HG03342 (cell line): ENCODE measurements at regions not wholly inside any gene's neighbourhood (a gene's known extent, or its start where the extent isn't known, plus 50 kb on each side); places are given as distances from the start of the nearest gene placed in this dataset.

Experiments used
- ATAC-seq: cut with Tn5 transposase; IDR thresholded peaks from one replicate; pipeline ENCODE4 v1.9.1; 2021; ENCODE audit warnings: mild to moderate bottlenecking, moderate library complexity; ENCODE audit not compliant: unreplicated experiment

DNA sequence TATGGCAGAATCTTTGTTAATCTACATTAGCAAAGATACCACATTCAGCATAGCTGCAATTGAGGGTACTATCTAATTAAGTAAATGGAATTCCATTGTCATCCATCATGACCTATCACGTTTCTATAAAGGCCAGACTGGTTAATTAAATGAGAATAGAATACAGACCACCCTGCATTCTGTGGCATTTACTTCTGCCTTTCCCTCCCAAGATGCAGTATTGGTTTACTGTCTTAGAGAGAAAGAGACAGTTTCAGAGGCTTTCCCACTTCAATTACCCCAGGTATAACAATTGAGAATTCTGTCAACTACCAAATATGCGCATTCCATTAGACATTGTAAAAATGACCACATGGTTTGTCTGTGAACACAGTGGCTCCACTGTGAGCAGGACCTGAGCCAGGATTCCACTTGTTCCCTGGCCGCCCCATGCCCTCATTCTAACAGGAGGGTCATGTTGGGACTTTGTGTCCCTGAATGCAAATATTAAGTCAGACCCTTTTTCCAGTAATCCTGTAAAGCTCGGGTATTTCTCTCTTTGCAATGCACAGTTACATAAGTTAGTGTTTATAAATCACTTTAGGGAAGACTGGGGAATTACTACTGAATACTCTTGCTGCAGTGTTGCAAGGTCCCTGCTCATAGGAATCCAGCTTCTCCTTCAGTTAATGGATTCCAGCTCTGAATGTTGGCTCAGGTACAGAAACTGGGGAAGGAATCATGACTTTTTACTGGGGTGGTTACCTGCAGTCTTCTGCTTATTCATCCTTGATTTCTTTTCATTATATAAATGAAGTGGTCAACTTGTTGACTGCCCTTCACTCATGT lies 261.0 kb downstream of the PDGFC start:
- ATAC-seq = no peak

DNA sequence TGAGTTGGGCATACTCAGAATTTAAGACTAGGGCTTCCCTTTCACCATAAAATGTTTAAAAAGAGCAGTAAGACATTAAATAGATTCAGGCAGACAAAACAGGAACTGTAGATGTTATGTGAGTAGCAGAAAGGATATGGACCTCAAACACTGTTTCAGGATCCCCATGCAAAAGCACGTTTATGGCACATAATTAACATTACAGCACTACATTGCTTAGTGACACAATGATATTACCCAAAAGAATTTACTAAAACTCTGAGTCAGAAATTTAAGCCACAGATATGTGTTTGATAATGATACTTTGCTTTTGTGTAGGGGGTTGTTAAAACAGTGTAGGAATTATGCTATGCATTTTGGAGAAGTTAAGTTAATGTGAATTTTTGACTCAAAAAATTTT lies 266.3 kb downstream of the PDGFC start:
- no peak for ATAC-seq

DNA sequence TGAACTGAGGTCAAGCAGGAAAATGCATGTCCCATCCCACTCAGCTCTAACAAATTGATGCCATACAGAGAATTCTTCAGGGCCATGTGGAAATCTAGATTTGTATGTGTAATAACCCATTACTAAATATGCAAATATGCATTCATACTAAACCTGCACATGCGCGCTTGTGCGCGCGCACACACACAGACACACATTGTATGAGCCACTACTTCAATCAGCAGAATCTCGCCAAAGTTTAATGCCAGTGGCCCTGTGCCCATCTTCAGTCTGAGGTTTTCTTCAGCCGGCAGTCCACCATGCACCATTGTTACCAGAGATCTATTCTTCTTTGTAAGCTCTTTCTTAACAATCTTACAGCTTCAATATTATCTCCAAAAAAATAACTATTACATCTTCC lies 276.4 kb downstream of the PDGFC start:
- ATAC-seq = no peak

DNA sequence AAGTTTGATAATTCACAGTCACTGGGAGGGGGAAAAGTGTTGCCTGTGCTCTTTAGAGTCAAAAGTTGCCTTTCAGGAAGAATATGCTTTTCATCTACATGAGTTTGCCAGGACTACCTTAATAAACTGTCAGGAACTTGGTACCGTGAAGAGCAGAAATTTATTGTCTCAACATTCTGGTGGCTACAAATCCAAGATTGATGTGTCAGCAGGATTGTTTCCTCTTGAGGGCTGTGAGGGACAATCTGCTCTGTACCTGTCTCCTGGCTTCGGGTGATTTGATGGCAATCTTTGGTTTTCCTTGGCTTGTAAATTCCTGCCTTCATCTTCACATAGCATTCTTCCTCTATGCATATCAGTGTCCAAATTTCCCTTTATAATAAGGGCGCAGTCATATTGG lies 277.2 kb downstream of the PDGFC start:
- ATAC-seq = no peak

DNA sequence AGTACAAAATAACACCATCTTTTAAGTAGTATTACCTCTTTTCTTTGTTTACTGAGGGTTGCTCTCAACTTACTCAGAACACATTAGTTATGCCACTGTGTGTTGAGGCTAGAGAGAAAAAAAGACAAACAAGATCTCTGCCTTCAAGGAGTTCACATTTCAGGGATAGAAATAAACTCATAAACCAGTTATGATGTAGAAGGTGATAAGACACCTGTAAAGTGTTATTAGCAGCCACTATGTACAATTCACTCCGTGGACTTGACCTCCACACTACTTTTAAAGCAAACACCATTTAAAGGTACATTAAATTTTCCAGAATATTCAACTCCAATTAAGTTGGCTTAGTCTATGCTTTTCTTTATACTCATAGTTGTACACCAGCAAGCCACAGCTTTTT lies 278.0 kb downstream of the PDGFC start:
- ATAC-seq = no peak

DNA sequence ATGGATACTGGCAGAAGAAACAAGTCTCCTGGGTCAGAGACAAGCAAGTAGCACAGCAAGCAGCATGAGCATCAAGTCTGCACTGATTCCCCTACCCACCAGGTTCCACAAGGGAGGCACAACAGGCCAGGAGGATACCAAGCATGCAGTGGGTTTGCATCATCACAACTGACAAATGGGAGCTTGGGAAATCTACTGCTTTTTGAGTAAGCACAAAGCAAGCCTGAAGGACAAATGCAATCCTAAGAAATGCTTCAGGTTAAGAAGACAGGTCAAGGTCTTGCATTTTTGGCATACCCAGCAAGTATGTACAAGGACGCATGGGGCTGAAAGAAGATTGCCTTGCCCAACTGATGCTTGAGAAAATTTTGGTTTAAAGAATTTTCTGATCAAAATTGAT lies 279.6 kb downstream of the PDGFC start:
- ATAC-seq = no peak

DNA sequence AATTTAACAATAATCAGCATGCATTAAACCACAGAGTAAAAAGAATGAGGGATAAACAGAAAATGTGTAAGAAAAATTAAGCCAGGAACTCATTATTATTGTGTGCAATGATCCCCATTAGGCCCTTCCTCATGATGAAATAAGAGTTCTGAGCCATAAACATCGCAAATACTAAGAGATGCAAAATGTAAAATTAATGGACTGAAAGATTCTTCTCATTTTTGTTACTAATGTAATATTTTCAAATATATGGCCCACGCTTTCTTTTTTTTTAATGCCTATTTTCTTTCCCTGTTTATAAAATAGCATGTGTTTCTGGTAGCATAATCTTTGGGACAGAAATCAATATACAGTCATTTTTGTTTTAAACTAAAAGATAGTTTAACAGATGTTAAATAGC lies 281.0 kb downstream of the PDGFC start:
- no peak for ATAC-seq

DNA sequence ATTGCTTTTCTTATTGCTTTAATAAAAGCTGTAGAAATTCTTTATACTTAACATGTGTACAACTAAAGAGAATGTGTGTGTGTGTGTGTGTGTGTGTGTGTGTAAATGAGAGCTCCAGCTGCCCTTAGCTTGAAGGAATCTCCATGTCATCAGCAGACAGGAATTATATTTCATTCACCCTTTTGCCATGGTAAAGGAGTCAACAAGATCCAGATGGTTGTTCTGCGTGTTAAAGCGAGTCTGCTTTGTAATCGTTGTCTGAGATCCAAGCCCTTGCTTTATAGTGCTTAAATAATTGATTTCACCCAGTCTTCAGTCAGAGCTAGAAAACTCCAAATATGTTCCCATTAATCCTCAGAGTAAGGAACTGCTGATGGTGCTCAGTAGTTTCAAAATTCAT lies 285.5 kb downstream of the PDGFC start:
- no peak for ATAC-seq

DNA sequence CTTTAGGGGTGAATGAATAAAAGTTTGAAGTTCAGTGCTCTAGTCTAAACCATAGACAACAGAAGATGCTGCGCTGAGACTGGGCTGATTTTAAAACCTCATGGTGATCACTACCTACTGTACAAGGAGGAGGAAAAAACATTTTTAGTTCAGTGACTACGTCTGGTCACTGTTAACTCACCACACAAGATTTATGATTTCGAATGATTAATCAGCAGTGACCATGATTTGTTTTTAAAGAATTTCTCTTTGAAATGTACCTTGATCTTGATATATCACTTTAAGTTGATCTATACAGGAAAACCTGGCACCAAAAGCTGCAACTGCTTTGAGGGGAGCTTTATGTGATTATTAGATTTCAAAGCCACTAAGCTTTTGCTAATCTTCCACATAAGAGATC lies 286.3 kb downstream of the PDGFC start:
- ATAC-seq = no peak

DNA sequence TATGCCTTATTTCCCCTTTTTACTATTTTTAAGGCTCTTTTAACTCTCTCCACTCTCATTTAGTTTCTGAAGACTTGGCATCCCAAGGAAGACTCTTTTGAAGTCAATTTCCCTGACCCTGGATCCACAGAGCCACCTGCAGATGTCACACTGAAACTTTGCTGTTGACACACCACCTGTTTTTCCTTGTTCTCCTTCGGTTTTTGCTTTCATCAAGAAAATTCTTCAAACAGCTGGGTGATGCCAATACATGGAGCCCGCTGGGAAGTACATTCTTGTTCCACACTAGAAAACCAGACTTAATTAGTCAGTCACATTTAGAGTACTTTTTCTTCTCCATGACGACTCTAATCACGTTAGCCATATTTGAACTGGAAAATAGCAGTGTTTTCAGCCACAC lies 293.9 kb downstream of the PDGFC start:
- ATAC-seq = no peak

DNA sequence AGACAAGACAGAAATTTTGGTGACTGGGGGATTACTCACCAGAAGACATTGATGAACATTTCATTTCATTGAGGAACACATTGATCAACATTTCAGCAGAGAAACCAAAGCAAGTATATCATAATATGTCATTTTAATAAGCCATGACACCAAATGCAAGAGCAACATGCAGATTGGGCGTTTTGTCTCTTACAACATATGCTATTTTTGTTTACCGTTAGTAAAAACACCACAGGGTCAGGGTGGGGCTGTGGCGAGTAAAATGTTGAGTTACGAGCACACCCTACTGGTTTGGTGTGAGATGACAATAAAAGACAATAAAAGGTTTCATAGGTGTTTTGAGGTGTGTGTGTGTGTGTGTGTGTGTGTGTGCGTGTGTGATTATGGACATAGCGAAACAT lies 294.5 kb downstream of the PDGFC start:
- ATAC-seq = no peak

DNA sequence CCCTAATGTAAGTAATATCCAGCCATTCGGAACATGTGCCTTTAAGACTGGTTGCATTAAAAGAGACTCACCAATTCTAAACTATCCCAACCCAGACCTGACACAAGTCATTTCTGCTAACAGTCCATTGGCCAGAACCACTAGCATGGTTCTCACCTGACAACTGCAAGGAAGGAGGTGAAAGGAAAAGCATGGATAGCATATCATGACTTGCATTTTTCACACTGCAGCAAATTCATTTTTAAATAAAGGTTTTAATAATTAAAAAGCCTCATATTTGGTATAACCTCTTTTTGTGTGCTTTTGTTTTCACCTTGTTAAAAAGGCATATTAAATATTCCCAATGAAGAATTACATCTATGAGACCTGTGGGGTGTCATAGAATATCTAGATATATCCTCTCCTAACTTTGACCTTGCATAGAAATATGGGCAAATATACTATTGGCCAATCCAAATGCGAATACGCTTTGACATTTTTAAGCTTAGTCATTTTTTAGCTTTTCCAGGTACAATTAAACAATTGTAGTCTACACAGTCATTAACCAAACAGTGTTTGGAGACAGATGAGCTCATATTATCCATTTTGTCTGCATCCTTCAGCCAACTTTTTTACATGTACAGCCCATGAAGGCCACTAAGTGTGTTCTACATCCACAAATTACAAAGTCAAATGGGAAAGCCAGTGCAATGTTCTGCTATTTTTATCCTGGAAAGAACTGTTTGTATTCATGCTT lies 295.3 kb downstream of the PDGFC start:
- no peak for ATAC-seq

DNA sequence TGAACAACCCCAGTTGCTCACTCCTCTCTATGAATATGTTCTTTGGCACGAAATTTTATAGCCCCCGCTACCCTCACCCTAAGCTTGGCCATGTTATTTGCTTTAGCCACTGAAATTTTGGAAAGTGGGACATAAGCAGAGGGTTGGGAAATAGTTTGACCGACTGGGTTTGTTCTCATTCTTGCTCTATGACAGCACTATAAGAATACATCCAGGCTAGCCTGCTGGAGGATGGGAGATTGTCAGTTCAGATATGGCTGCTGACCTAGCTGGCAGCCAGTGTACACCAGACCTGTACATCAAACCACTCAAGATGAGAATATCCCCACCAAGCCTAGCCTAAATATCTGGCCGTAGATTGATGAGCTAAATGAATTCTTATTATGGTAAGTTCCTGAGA lies 298.1 kb downstream of the PDGFC start:
- ATAC-seq = no peak

DNA sequence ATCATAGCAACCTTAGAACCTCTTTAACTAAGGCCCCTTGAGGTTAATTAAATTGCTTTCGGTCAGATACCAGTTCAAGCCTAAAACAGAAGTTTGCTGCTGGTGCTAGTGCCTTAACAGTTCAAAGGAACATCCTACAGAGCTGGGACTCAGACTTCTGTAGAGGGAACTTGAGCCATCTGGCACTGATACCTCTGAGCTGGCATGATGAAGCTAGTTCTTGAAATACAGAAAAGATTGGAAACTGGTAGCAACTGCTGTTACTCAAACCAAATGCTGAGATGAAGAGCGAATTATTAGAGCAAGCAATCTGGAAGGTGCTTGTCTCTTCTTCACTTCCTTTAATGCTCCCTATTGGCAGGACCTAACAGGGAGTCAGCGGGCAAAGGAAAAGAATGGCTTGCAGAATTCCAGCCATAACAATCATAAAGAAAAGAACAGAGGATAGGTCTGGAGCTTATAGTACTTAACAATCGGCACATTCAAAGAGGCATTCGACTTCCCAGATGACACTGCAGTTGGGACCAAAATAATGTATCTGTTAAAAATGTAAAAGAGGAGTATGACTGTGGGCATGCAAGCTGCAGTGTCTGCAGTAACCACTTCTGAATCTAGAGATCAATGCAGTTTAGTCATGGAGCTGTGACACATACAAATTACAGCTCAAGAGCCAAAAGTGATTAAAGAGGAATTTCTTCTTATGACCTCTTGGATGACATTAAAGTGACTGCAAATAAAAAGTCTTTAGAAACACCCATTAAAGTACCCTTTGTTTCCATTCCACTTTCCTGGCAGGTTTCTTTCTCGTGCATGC lies 298.9 kb downstream of the PDGFC start:
- ATAC-seq = no peak

DNA sequence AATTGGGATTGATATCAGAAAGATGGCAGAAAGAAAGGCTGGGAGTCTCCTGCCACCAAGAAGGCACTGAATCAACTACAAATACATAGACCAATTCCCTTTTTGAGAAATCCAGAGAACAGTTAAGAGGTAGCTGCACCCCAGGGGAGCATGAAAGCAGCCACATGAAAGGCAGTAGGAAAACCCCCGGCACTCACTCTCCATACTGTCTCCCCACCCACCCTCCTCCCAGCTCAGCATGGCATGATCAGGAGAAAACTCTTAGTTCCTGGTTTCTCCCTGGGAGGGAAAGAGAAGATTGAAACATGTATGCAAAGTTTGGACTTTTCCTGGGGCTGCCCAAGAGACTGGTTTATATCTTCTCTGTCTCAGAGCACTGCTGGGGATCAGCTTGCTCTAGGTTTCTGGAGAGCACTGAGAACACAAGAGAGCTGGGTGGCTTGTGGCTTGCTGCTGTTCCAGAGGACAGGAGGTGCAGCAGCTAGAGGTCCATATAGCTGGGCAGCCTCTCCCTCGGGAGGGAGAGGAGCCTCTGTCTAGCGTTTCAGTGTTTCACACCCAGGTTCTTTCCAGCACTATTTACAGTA lies 305.7 kb downstream of the PDGFC start:
- no peak for ATAC-seq

DNA sequence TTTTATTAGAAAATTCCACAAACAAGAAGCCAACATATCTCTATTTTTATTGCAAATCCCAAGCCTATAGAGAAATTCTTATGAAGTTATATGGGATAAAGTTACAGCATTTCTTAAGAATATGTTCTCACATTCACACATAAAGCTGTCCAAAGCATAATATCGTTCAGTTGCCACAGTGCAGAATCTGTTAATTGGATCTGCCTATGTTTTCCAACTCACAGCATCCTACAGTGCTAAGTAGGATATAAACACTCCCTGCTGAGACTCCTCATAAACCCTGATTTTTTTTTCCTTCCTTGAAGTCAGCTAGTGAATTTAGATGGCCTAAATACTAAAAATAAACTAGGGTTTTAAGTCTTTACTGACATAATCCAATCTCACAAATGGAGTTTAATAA lies 307.9 kb downstream of the PDGFC start:
- no peak for ATAC-seq

DNA sequence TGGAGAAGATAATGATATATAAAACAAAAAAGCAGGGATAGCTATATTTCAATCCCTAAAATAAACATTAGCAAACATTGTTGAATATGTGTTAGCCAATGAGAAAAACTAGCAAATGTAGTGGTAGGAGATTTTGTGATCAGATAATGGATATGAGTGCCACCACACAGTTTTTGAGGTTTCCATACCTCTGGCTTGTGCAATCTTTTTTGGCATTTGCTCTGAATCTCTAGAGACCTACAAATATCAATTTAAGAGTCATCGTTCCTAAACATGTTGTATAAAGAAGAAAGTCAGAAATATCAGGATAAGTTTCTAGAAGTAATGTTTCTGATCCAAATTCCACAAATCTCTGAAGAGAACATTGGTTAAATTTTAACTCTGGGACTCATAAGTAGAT lies 308.7 kb downstream of the PDGFC start:
- ATAC-seq = no peak

DNA sequence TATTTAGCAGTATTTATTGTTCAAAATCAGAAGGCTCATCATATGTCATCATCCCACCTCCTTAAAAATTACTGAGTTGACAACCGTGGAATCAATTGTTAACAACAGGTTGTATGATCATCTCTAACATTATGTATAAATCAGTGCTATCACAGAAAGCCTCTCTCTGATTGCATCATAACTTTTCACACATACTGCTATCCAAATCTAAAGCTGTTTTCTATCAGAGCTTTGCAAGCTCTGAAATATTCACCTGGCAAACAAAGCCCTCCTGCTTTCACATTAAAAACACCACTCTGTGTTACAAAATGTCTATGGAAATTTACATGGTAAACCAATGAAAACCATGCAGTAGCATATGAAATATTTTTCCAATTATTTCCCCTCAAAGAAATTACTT lies 310.0 kb downstream of the PDGFC start:
- no peak for ATAC-seq

DNA sequence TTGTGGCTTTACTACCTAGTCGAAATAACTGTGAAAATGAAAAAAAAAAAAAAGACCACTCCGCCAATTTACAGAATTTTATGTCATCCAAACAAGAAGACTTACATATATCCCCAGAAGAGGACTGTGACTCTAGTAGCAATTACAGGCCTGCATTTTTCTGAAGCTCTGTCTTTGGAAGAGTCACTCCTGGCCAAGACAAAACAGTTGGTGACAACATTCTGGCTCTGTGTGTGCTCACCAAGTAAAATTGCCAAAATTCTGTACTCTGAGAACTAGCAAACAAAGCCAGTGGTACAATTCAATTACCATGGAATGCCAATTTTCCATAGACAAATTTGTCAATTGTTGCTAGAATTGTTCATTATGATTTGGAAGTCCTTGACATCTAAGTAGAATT lies 311.1 kb downstream of the PDGFC start:
- no peak for ATAC-seq

DNA sequence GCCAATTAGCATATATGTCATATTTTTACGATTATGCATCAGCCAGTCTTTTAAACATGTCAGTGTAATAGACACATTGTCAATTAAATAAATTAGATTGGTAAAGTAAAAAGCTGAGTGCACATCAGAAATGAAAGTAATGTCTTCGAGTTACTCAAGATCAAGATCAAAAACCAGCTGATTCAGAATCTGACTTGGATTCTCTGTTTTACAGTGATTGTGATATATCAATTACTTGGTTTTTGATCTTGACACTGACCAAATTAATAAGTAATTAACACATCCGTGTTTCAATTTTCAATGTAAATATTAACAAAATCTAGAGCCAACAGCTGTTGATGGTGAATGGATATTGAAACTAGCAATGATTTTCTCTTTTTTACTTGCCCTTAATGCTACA lies 311.6 kb downstream of the PDGFC start:
- ATAC-seq = no peak

DNA sequence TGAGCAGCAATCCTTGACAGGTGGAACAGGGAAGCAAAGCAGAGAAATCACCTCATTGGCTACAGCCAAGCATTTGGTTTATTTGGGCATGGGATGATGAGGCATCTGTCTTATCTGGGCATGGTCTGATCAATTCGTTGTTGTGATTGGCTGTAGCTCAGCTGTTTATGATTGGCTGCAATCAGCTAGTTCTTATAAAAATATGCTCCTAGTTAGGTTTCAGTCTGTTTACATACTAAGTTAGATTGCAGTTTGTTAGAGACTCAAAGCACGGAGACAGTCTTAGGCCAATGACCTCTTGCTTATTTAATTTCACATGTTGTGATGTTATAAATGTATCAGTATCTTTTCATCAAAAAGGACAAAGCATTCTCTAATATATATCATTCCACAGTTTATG lies 312.0 kb downstream of the PDGFC start:
- no peak for ATAC-seq
